BJ (cell line): ENCODE measurements at regions not wholly inside any gene's neighbourhood (a gene's known extent, or its start where the extent isn't known, plus 50 kb on each side); places are given as distances from the start of the nearest gene placed in this dataset.

Source experiments
- CTCF ChIA-PET: fragments of 350-600 bp; formaldehyde crosslinking; extraction: SDS; loops from one replicate; lab custom pipeline; 2021; ENCODE audit warnings: antibody characterized with exemption, inconsistent platforms; lab: Yijun Ruan, JAX
- POLR2A ChIA-PET: fragments of 300-600 bp; sonication (Branson Sonifier 250); formaldehyde crosslinking; extraction: SDS; loops from one replicate; lab custom pipeline; 2021; ENCODE audit warnings: antibody characterized with exemption; lab: Charles Lee
- DNase-seq: peaks from one replicate; pipeline ENCODE4 v3.0.0-alpha.2; 2011; ENCODE audit warnings: low read depth
- H3K27me3 ChIP-seq: 2 replicates; pipeline ENCODE4 v1.6.0; 2011; ENCODE audit warnings: low read length; ENCODE audit not compliant: control insufficient read depth, insufficient read depth
- H3K36me3 ChIP-seq: 2 replicates; pipeline ENCODE4 v1.5.1; 2011; ENCODE audit warnings: low read length; ENCODE audit not compliant: control insufficient read depth, insufficient read depth
- H3K4me3 ChIP-seq: 2 replicates; pipeline ENCODE4 v1.5.1; 2011; ENCODE audit warnings: low read depth, mild to moderate bottlenecking, control low read depth, low read length
- CTCF ChIP-seq: IDR thresholded peaks from 2 replicates; pipeline ENCODE4 v1.5.1; 2011; ENCODE audit warnings: low read depth, mild to moderate bottlenecking, control low read depth, inconsistent platforms, low read length, moderate library complexity; ENCODE audit not compliant: insufficient read depth

GRCh38 chr9:87340391-87340790 is 157.3 kb upstream of the DAPK1 start:
- Histone ChIP-seq H3K36me3 (no peaks in the 10 kb centered on the region), H3K27me3 (peaks cover 2% of the 10 kb centered on the region), H3K4me3 (no peak overlapping the region)
- TF ChIP-seq CTCF: no peak
- POLR2A ChIA-PET: interaction anchor here (0.5 kb wide), 1 partner anchor 393 kb away, joined by 4 read pairs; the partner anchor contains the start of gene GAS1
- CTCF ChIA-PET: interaction anchor here (0.7 to 3.8 kb wide), 3 partner anchors 169 to 926 kb away, joined by 3 to 18 read pairs (median 3); no protein-coding TSS in a partner anchor
- DNase-seq: no peak

DNA sequence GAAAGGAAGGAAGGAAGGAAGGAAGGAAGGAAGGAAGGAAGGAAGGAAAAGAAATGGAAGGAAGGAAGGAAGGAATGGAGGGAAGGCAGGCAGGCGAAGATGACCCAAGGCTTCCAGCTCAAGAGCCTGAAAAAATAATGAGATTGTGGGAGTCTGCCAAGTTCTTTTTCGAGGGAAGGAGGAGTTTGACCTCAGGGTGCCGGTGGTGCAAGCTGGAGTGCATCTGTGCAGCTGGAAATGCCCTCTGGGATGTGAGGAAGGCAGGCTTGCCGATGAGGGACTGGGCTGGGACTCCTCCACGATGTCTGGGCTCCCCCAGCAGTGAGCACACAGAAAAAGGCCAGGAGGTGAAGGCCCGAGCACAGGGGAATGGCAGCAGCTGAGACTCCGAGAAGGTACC is 154.9 kb upstream of the DAPK1 start:
- POLR2A ChIA-PET: interaction anchor here (0.5 kb wide), 1 partner anchor 82 kb away, joined by 5 read pairs; no protein-coding TSS in a partner anchor
- peaks cover 2% of the 10 kb centered on the region for H3K27me3 ChIP-seq
- no peak for DNase-seq
- CTCF ChIA-PET: interaction anchor here (0.6 to 3.8 kb wide), 4 partner anchors 320 to 1146 kb away, joined by 3 to 18 read pairs (median 4); no protein-coding TSS in a partner anchor
- H3K36me3 ChIP-seq: no peaks in the 10 kb centered on the region
- no peak overlapping the region for H3K4me3 ChIP-seq
- TF ChIP-seq CTCF: no peak

- CTCF ChIA-PET: interaction anchor here (0.7 to 3.8 kb wide), 5 partner anchors 15 to 325 kb away, joined by 3 to 18 read pairs (median 4); no protein-coding TSS in a partner anchor
- Histone ChIP-seq H3K4me3 (no peak overlapping the region), H3K27me3 (peaks cover 2% of the 10 kb centered on the region), H3K36me3 (no peaks in the 10 kb centered on the region)
- POLR2A ChIA-PET: no interaction called here
- no peak for DNase-seq
- TF ChIP-seq CTCF: no peak
Observed at GRCh38 chr9:87343816-87344430, 153.7 kb upstream of the DAPK1 start.

- no peak for TF ChIP-seq CTCF
- POLR2A ChIA-PET: no interaction called here
- CTCF ChIA-PET: interaction anchor here (0.6 to 1.8 kb wide), 4 partner anchors 9 to 471 kb away, joined by 3 to 5 read pairs (median 5); no protein-coding TSS in a partner anchor
Observed at GRCh38 chr9:87346061-87346665, 151.5 kb upstream of the DAPK1 start.

GRCh38 chr9:87350915-87351314 is 146.8 kb upstream of the DAPK1 start:
- no peaks in the 10 kb centered on the region for H3K36me3 ChIP-seq
- no peak for TF ChIP-seq CTCF
- H3K4me3 ChIP-seq: no peak overlapping the region
- ChIA-PET CTCF (no interaction called here), POLR2A (no interaction called here)
- no peak for DNase-seq
- no peaks in the 10 kb centered on the region; the same call in 1 of the 2 replicates for H3K27me3 ChIP-seq

More at GRCh38 chr9:87346061-87346665, 151.5 kb upstream of the DAPK1 start:
- Histone ChIP-seq H3K36me3 (no peaks in the 10 kb centered on the region), H3K4me3 (no peak overlapping the region), H3K27me3 (peaks cover 2% of the 10 kb centered on the region)
- DNase-seq: no peak
